ENCODE measurements at regions not wholly inside any gene's neighbourhood (a gene's known extent, or its start where the extent isn't known, plus 50 kb on each side); places are given as distances from the start of the nearest gene placed in this dataset.

GRCh38 chrX:25207803-25208475 is 192.2 kb upstream of the ARX start:
- WGBS (ENCODE audit: low lambda C conversion rate), result 19% methylated on average over 4 of the region's 5 CpGs
- H3K27ac ChIP-seq (ENCODE audit: extremely low read length, insufficient read depth, low read length), result no peak overlapping the region
- ATAC-seq (no peak), FAIRE-seq (no peak), DNase-seq (ENCODE audit: low spot score) (no peak)
- H3K4me3 ChIP-seq (replicated peaks in 1 of 3; ENCODE audit: insufficient read depth in 1 of 3, low read depth in 2 of 3, low read length in 3 of 3), result no peak overlapping the region
- intact Hi-C loops (cut with micrococcal nuclease; ENCODE audit: unreplicated experiment), result no loop called here
- no peak overlapping the region for H3K4me2 ChIP-seq (ENCODE audit: low read depth, low read length)
- no peaks in the 10 kb centered on the region for H3K79me2 ChIP-seq (ENCODE audit: insufficient read depth, low read length)
- BruUV-seq (replicated peaks), result no TSS peak
- in situ Hi-C loops (cut with HindIII; ENCODE audit: extremely low pct_ligation_motif_present, low pct_unique_long_range_greater_than_20kb), result no loop called here
- no peaks in the 10 kb centered on the region for H3K36me3 ChIP-seq (replicated peaks in 1 of 2; ENCODE audit: control insufficient read depth in 1 of 2, insufficient read depth in 2 of 2, low read length in 2 of 2)
- H3K27me3 ChIP-seq (ENCODE audit: control insufficient read depth in 1 of 2, insufficient read depth in 2 of 2, low read length in 2 of 2), result no peaks in the 10 kb centered on the region
- no peaks in the 10 kb centered on the region for H3K4me1 ChIP-seq (ENCODE audit: insufficient read depth, low read length)
- no peak for TF ChIP-seq ZNF33A (CRISPR knock-in tag; IDR thresholded peaks at IDR 0.05; ENCODE audit: borderline replicate concordance)
- TF ChIP-seq ZFYVE20 (CRISPR knock-in tag; IDR thresholded peaks at IDR 0.05; ENCODE audit: borderline replicate concordance, low read depth), result no peak
- TF ChIP-seq FOXP1 (IDR thresholded peaks at IDR 0.05), result no peak
- TF ChIP-seq FOXP1 (CRISPR knock-in tag; IDR thresholded peaks at IDR 0.05), result no peak
- no peak for TF ChIP-seq ARHGAP35 (CRISPR knock-in tag; IDR thresholded peaks at IDR 0.05; ENCODE audit: borderline replicate concordance)
- TF ChIP-seq ZNF512 (CRISPR knock-in tag; IDR thresholded peaks at IDR 0.05), result no peak
- no peak for TF ChIP-seq KDM5B (CRISPR knock-in tag; IDR thresholded peaks at IDR 0.05; ENCODE audit: borderline replicate concordance)
- TF ChIP-seq ZNF543 (CRISPR knock-in tag; IDR thresholded peaks at IDR 0.05), result no peak
- no peak for TF ChIP-seq ZBTB10 (CRISPR knock-in tag; IDR thresholded peaks at IDR 0.05; ENCODE audit: borderline replicate concordance)
- no peak for TF ChIP-seq ZC3H13 (CRISPR knock-in tag; IDR thresholded peaks at IDR 0.05)
- TF ChIP-seq HOXA9 (CRISPR knock-in tag; IDR thresholded peaks at IDR 0.05; ENCODE audit: borderline replicate concordance), result no peak
- no peak for TF ChIP-seq ZNF383 (CRISPR knock-in tag; IDR thresholded peaks at IDR 0.05; ENCODE audit: borderline replicate concordance)
- no peak for TF ChIP-seq CCDC6 (CRISPR knock-in tag; IDR thresholded peaks at IDR 0.05)
- no peak for TF ChIP-seq MAFF (IDR thresholded peaks at IDR 0.05; ENCODE audit: low read depth, low read length)
- no peak for TF ChIP-seq ZNF44 (CRISPR knock-in tag; IDR thresholded peaks at IDR 0.05)
- TF ChIP-seq POGK (CRISPR knock-in tag; conservative IDR thresholded peaks at IDR 0.05), result no peak
- H4K20me1 ChIP-seq (ENCODE audit: insufficient read depth, low read length), result no peaks in the 10 kb centered on the region
- H3K9ac ChIP-seq (ENCODE audit: insufficient read depth, low read depth, low read length), result no peak overlapping the region
- no peaks in the 10 kb centered on the region for H3K9me3 ChIP-seq (ENCODE audit: low read length)
- ChIA-PET CTCF (ENCODE audit: low intra/inter-chr PET ratio, low total read pairs) (no interaction called here), POLR2A (no interaction called here)
- H2AFZ ChIP-seq (ENCODE audit: low read length), result no peak overlapping the region

Data from HepG2 (cell line).